ENCODE measurements at regions not wholly inside any gene's neighbourhood (a gene's known extent, or its start where the extent isn't known, plus 50 kb on each side); places are given as distances from the start of the nearest gene placed in this dataset.

GRCh38 chr12:92533280-92533890, 169.4 kb upstream of the PLEKHG7 start:
- TF ChIP-seq CTCF (IDR thresholded peaks at IDR 0.05) (no peak), EZH2phosphoT487 (IDR thresholded peaks at IDR 0.05) (no peak), EZH2 (IDR thresholded peaks at IDR 0.05) (no peak)
- DNase-seq (ENCODE audit: low spot score), result no peak
- no peak overlapping the region for H3K4me3 Mint-ChIP-seq
- H3K36me3 Mint-ChIP-seq, result no peaks in the 10 kb centered on the region
- no peaks in the 10 kb centered on the region for H4K20me1 ChIP-seq (ENCODE audit: low read depth)
- no peaks in the 10 kb centered on the region for H3K27me3 ChIP-seq
- no peaks in the 10 kb centered on the region for H3K36me3 ChIP-seq
- H3K4me1 ChIP-seq, result peaks cover 7% of the 10 kb centered on the region
- no peaks in the 10 kb centered on the region for H3K27me3 Mint-ChIP-seq (ENCODE audit: insufficient read depth, low read depth)
- H3K9me3 ChIP-seq (ENCODE audit: low read depth), result no peaks in the 10 kb centered on the region
- no peak overlapping the region for H2AFZ ChIP-seq (replicated peaks)
- no peaks in the 10 kb centered on the region for H3F3A ChIP-seq (ENCODE audit: low read depth)
- peaks cover 8% of the 10 kb centered on the region for H3K4me1 Mint-ChIP-seq
- H3K27ac ChIP-seq, result no peak overlapping the region
- no peak overlapping the region for H3K4me2 ChIP-seq
- H3K9ac ChIP-seq, result no peak overlapping the region
- no peak overlapping the region for H3K4me3 ChIP-seq
- H3K27ac Mint-ChIP-seq, result no peak overlapping the region
- no peaks in the 10 kb centered on the region for H3K79me2 ChIP-seq (ENCODE audit: low read depth)
- H3K9me3 Mint-ChIP-seq, result no peaks in the 10 kb centered on the region

GRCh38 chr12:92530706-92531105, 172.1 kb upstream of the PLEKHG7 start:
- Histone ChIP-seq H3K9ac (no peak overlapping the region), H3K27me3 (no peaks in the 10 kb centered on the region), H3K27ac (no peak overlapping the region), H3K4me2 (no peak overlapping the region), H4K20me1 (ENCODE audit: low read depth) (no peaks in the 10 kb centered on the region), H3K36me3 (no peaks in the 10 kb centered on the region), H3K9me3 (ENCODE audit: low read depth) (no peaks in the 10 kb centered on the region), H3K79me2 (ENCODE audit: low read depth) (no peaks in the 10 kb centered on the region), H3F3A (ENCODE audit: low read depth) (no peaks in the 10 kb centered on the region), H3K4me3 (no peak overlapping the region), H3K4me1 (peaks cover 14% of the 10 kb centered on the region), H2AFZ (replicated peaks) (no peak overlapping the region)
- H3K27me3 Mint-ChIP-seq (ENCODE audit: insufficient read depth, low read depth), result no peaks in the 10 kb centered on the region
- H3K4me1 Mint-ChIP-seq, result peaks cover 6% of the 10 kb centered on the region
- no peaks in the 10 kb centered on the region for H3K9me3 Mint-ChIP-seq
- H3K36me3 Mint-ChIP-seq, result no peaks in the 10 kb centered on the region
- DNase-seq (ENCODE audit: low spot score), result no peak
- H3K27ac Mint-ChIP-seq, result no peak overlapping the region
- H3K4me3 Mint-ChIP-seq, result no peak overlapping the region
- TF ChIP-seq EZH2phosphoT487 (IDR thresholded peaks at IDR 0.05), result no peak
- TF ChIP-seq CTCF (IDR thresholded peaks at IDR 0.05), result no peak
- no peak for TF ChIP-seq EZH2 (IDR thresholded peaks at IDR 0.05)

DNA sequence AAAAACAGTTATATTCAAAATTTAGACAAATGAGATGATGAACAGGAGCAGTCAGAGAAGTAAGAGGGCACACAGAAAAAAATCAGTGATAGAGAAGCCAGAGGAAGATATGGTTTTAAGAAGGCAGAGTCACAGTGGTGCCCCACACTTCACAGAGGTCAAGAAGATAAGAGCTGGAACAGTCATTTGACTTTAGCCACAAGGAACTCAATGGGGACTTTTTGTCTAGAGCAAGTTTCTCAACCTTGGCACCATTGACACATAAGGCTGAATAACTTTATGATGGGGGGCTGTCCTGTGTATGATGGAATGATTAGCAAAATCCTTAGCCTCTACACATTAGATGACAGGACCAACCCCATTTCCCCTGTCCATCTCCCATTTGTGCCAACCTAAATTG, 172.8 kb upstream of the PLEKHG7 start:
- peaks cover 6% of the 10 kb centered on the region for H3K4me1 Mint-ChIP-seq
- H3K36me3 Mint-ChIP-seq, result no peaks in the 10 kb centered on the region
- no peaks in the 10 kb centered on the region for H3K27me3 Mint-ChIP-seq (ENCODE audit: insufficient read depth, low read depth)

More for the DNA sequence above, 172.8 kb upstream of the PLEKHG7 start:
- Histone ChIP-seq H2AFZ (replicated peaks) (no peak overlapping the region), H4K20me1 (ENCODE audit: low read depth) (no peaks in the 10 kb centered on the region), H3K4me1 (peaks cover 17% of the 10 kb centered on the region), H3K27me3 (no peaks in the 10 kb centered on the region), H3K4me2 (no peak overlapping the region), H3K4me3 (no peak overlapping the region), H3K27ac (no peak overlapping the region), H3F3A (ENCODE audit: low read depth) (no peaks in the 10 kb centered on the region), H3K9me3 (ENCODE audit: low read depth) (no peaks in the 10 kb centered on the region), H3K36me3 (no peaks in the 10 kb centered on the region), H3K9ac (no peak overlapping the region), H3K79me2 (ENCODE audit: low read depth) (no peaks in the 10 kb centered on the region)
- Mint-ChIP-seq H3K27ac (no peak overlapping the region), H3K4me3 (no peak overlapping the region), H3K9me3 (no peaks in the 10 kb centered on the region)
- no peak for TF ChIP-seq EZH2 (IDR thresholded peaks at IDR 0.05)
- no peak for TF ChIP-seq EZH2phosphoT487 (IDR thresholded peaks at IDR 0.05)
- TF ChIP-seq CTCF (IDR thresholded peaks at IDR 0.05), result no peak
- DNase-seq (ENCODE audit: low spot score), result no peak

Data from neural progenitor cell (in vitro differentiated cells).